ENCODE measurements at regions not wholly inside any gene's neighbourhood (a gene's known extent, or its start where the extent isn't known, plus 50 kb on each side); places are given as distances from the start of the nearest gene placed in this dataset.

DNA sequence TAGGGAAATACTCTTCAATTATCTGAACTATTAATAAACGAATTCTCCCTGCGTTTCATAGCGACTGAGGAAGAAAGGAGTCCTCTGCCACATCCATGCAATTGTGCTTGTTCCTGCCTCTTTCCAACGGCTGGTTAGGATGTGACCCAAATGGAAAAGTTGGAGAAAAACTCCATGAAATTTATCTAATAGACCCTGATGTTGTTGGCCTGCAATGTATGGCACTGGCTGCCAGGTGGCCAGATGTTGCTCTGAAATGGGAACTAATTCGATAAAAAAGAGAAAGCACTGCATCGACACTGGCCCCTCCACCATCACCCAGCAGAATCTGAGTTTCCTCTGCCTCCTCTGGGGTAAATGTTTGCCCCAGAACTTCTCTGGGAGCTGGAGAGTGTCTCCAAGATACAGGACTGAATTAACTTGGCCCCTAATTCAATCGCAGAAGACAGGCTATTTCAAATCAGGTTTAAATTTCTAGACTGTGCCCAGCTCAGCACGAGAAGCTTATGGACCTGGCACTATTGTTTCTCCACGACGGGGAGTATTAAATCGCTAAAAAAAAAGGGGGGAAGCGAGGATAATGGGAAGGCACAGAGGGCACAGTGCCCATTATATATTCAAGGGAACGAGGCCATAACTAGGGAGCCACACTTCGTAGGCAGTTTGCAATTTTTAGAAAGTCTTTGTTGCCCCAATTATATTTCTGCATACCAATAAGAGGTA, 103.9 kb downstream of the ZIC5 start:
- Histone ChIP-seq H3K4me1 (ENCODE audit: insufficient read depth, low read length, poor library complexity, severe bottlenecking) (no peaks in the 10 kb centered on the region), H3K27me3 (ENCODE audit: insufficient read depth, low read length, poor library complexity, severe bottlenecking) (no peaks in the 10 kb centered on the region), H4K20me1 (ENCODE audit: insufficient read depth, low read length, poor library complexity, severe bottlenecking) (no peaks in the 10 kb centered on the region), H3K9ac (ENCODE audit: low read depth, low read length, poor library complexity, severe bottlenecking) (no peak overlapping the region), H3K9me2 (replicated peaks; ENCODE audit: low read depth, low read length) (no peaks in the 10 kb centered on the region), H3F3A (ENCODE audit: low read depth) (no peaks in the 10 kb centered on the region), H2AFZ (ENCODE audit: low read length) (no peak overlapping the region), H3K36me3 (ENCODE audit: insufficient read depth, low read length) (no peaks in the 10 kb centered on the region), H3K4me2 (ENCODE audit: low read depth, low read length, poor library complexity, severe bottlenecking) (no peak overlapping the region), H3K4me3 (ENCODE audit: low read length, poor library complexity, severe bottlenecking) (no peak overlapping the region), H3K9me3 (ENCODE audit: insufficient read depth, low read depth, low read length) (no peaks in the 10 kb centered on the region), H3K79me2 (ENCODE audit: insufficient read depth, low read length) (no peaks in the 10 kb centered on the region)
- TF ChIP-seq EZH2phosphoT487 (IDR thresholded peaks at IDR 0.05; ENCODE audit: borderline replicate concordance) (no peak), CTCF (conservative IDR thresholded peaks at IDR 0.05; ENCODE audit: low read length) (no peak)

- peaks cover 4% of the 10 kb centered on the region for H3K27me3 ChIP-seq (ENCODE audit: insufficient read depth, low read length, poor library complexity, severe bottlenecking)
These were observed 104.8 kb downstream of the ZIC5 start for GRCh38 chr13:99866781-99867180.

DNA sequence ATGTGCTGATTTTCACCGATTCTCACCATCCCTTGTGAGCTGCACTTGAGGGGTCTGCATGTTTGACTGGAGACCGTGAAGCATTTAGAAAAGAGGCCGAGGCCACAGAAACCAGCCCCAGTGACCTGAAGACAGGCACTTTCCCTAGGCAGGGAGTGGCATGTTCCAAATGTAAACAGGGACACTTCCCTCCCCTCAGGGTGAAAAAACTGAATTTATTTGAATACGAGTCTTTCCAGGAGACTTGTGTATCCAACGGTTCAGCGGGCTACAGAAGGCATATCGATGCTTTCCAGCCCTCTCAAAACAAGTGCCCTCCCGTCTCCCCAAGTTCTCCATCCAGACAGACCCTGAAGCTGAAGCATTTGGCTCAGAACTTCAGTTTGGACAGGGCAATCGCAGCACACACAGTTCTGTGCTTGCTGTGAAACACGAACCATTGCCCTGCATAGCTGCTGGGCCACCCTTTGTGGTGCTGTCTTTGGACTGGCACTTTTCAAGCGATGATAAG, 106.1 kb downstream of the ZIC5 start:
- H3K9ac ChIP-seq (ENCODE audit: low read depth, low read length, poor library complexity, severe bottlenecking): no peak overlapping the region
- H3K9me2 ChIP-seq (replicated peaks; ENCODE audit: low read depth, low read length): no peaks in the 10 kb centered on the region
- no peaks in the 10 kb centered on the region for H3K9me3 ChIP-seq (ENCODE audit: insufficient read depth, low read depth, low read length)
- H3K27me3 ChIP-seq (ENCODE audit: insufficient read depth, low read length, poor library complexity, severe bottlenecking): peaks cover 14% of the 10 kb centered on the region
- no peaks in the 10 kb centered on the region for H4K20me1 ChIP-seq (ENCODE audit: insufficient read depth, low read length, poor library complexity, severe bottlenecking)
- H3K79me2 ChIP-seq (ENCODE audit: insufficient read depth, low read length): no peaks in the 10 kb centered on the region
- H3K36me3 ChIP-seq (ENCODE audit: insufficient read depth, low read length): no peaks in the 10 kb centered on the region
- H3K4me3 ChIP-seq (ENCODE audit: low read length, poor library complexity, severe bottlenecking): no peak overlapping the region
- no peaks in the 10 kb centered on the region for H3K4me1 ChIP-seq (ENCODE audit: insufficient read depth, low read length, poor library complexity, severe bottlenecking)
- H3F3A ChIP-seq (ENCODE audit: low read depth): no peaks in the 10 kb centered on the region
- TF ChIP-seq CTCF (conservative IDR thresholded peaks at IDR 0.05; ENCODE audit: low read length): no peak
- TF ChIP-seq EZH2phosphoT487 (IDR thresholded peaks at IDR 0.05; ENCODE audit: borderline replicate concordance): no peak
- no peak overlapping the region for H3K4me2 ChIP-seq (ENCODE audit: low read depth, low read length, poor library complexity, severe bottlenecking)
- no peak overlapping the region for H2AFZ ChIP-seq (ENCODE audit: low read length)

More at GRCh38 chr13:99866781-99867180, 104.8 kb downstream of the ZIC5 start:
- TF ChIP-seq CTCF (conservative IDR thresholded peaks at IDR 0.05; ENCODE audit: low read length) (no peak), EZH2phosphoT487 (IDR thresholded peaks at IDR 0.05; ENCODE audit: borderline replicate concordance) (no peak)
- no peak overlapping the region for H3K4me3 ChIP-seq (ENCODE audit: low read length, poor library complexity, severe bottlenecking)
- no peaks in the 10 kb centered on the region for H3K9me2 ChIP-seq (replicated peaks; ENCODE audit: low read depth, low read length)
- H3K4me2 ChIP-seq (ENCODE audit: low read depth, low read length, poor library complexity, severe bottlenecking): no peak overlapping the region
- no peaks in the 10 kb centered on the region for H3K4me1 ChIP-seq (ENCODE audit: insufficient read depth, low read length, poor library complexity, severe bottlenecking)
- no peaks in the 10 kb centered on the region for H3F3A ChIP-seq (ENCODE audit: low read depth)
- no peaks in the 10 kb centered on the region for H3K79me2 ChIP-seq (ENCODE audit: insufficient read depth, low read length)
- H2AFZ ChIP-seq (ENCODE audit: low read length): no peak overlapping the region
- no peaks in the 10 kb centered on the region for H3K9me3 ChIP-seq (ENCODE audit: insufficient read depth, low read depth, low read length)
- no peak overlapping the region for H3K9ac ChIP-seq (ENCODE audit: low read depth, low read length, poor library complexity, severe bottlenecking)
- no peaks in the 10 kb centered on the region for H3K36me3 ChIP-seq (ENCODE audit: insufficient read depth, low read length)
- no peaks in the 10 kb centered on the region for H4K20me1 ChIP-seq (ENCODE audit: insufficient read depth, low read length, poor library complexity, severe bottlenecking)

All from Loucy (cell line).